ENCODE measurements at regions not wholly inside any gene's neighbourhood (a gene's known extent, or its start where the extent isn't known, plus 50 kb on each side); places are given as distances from the start of the nearest gene placed in this dataset.
"Not testable (repeated sequence)": the region's sequence is repeated elsewhere in the genome, so short reads cannot be mapped to it uniquely, and the experiment has no call there.

DNA sequence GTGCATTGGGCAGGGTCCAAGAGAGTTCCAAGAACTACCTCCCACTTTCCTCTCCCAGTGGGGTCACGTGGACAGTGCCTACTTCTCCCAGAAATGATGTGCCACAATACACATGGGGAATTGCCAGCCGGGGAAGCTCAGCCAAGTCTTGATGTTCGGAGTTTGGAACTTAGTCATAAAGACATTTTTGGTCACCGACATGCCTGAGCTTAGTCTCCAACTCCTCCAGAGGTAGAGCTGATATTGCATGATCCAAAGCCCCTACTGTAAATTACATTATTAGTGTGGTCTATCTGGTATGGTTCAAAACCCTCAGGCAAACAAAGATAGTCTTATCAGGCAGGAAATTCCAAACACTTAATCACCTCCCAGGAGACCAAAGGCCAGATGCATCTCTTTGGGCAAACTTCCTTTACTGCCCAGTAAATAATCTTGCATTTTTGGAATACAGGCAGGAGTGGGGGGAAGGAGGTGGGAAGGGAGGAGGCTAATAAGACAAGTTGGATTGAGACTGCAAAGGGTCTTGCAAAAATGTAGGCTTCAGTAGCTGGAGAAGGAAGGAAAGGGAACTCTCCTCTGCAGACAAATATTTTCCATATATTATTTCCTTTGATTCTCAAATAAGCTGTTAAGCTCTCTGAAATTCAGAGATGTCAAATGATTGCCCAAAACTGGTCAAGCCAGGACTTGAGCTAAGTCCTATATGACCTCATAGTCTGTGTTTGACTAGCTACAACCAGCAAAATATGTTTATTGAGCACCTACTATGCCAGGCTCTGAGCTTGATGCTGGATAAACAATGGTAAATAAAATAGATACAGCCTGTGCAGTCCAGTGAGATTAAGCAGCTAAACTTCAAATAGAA, 99.4 kb downstream of the DRD1 start:
- DNase-seq: peak; percentile 58

GRCh38 chr5:175343308-175343707, 100.7 kb downstream of the DRD1 start:
- DNase-seq: peak; percentile 12

GRCh38 chr5:175340180-175340579, 103.8 kb downstream of the DRD1 start:
- DNase-seq: no peak

- no peak for DNase-seq
These were observed 106.3 kb downstream of the DRD1 start for GRCh38 chr5:175337680-175338079.

DNA sequence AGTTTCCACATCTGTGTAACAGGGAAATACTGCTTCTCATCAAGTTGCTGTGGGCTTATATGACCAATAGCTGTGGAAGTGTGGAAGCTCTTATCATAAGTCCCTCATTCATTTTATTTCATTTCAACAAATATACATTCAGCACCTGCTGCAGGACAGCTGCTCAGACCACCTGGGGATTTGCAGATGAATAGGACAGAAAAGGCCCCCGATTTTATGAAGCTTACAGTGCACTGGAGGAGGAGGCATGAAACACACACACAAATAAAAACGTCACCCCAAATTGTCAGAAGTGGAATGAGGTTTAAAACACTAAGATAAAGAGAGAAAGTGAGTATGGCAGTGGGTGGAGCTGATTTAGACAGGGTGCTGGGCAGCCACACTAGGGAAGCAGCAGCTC, 107.2 kb downstream of the DRD1 start:
- no peak for DNase-seq

DNA sequence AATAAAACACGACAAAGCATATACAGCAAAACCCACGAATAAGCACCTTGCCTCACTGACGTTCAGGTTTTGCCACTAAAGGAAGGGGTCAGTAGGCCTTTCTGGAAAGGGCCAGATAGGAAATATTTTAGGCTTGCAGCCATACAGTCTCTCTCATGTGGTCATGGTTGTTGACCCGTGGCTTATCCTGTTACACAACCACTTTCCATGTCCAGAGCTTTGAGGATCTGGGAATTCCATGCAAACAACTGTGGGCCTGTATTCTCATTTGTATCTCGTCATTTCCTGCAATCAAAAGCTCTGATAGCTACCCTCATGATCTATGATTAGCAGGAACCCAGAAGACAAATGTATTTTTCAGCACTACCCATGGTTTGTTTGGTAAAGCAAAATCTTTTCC, 108.3 kb downstream of the DRD1 start:
- no peak for DNase-seq

- not testable (repeated sequence) for DNase-seq
These were observed 112.6 kb downstream of the DRD1 start for GRCh38 chr5:175331173-175332036.

GRCh38 chr5:175329976-175330375, 114.0 kb downstream of the DRD1 start:
- DNase-seq: no peak

GRCh38 chr5:175328687-175329086, 115.3 kb downstream of the DRD1 start:
- DNase-seq: no peak

DNA sequence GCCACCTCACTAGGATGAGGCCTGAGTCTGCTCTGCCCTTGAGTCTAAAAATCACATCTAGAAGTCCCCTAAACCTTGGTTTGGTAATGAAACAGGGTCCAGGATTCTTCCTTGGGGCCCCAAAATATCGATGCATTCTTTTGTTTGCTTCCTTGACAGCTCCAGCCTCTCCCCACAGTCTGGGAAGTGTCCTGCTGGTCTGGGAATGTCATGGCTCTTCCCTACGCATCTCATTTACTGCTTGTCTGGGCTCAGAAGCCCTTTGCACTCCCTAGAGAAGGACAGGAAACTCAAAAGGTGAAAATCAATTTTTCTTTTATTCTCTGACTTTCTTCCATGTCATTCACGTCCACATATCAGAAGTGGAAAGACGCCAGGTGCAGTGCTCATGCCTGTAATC, 115.8 kb downstream of the DRD1 start:
- no peak for DNase-seq

DNA sequence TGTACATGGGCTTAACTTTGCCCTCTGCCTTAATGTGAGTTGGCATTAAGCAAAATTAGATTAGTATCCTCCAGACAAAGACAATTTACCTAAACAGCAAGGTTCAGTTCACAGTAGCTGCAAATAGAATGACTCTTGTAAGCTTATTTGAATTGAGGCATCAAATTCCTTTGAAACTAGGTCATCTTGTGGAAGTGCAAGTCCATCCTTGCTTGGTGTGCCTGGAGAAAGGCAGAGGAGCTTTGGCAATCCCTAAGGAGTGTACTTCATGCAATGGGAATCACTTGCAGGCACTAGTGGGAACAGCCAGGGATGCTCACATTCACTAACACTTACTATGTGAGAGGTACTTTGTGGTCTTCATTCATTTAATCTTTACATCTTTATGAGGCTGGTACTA, 118.3 kb downstream of the DRD1 start:
- peak; percentile 29 for DNase-seq

DNA sequence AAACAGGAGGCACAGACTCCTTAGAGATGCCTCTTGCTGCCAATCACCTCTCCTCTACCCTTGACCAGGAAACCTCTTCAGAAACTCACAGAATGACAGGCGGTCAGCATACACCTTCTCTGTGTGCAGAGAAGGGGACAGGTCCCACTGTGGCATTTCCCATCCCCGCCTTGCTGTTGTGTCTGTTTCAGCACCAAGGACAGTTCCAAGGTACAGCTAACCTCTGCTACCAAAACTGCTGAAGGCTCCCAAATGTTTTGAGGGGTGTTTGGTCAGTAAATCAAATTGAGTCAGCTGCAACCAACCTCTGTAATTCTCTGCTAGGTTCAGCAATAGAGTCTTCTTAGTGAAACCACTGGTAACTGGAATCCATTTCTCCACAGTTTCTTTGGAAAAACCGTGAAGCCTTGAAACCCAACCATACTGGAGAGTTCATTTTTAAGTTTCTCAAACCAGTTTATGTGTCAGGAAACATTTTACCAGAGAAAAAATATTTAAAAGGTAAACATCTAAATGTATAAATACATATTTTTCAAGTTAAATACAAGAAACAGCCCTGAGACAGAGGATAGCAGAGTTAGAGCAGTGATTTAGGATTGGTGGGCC, 122.0 kb downstream of the DRD1 start:
- peak; percentile 34 for DNase-seq

DNA sequence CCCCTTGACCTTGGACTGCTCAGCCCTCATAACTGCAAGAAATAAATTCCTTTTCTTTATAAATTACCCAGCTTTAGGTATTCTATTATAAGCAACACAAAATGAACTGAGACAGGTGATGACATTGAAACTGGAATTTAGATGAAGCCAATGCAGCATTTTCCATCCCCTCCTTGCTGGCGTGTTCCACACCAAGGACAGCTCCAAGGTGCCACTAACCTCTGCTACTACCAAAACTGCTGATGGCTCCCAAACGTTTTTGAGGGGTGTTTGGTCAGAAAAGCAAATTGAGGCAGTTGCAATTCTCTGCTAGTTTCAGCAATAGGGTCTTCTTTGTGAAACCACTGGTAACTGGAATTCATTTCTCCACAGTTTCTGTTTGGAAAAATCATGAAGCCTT, 124.8 kb downstream of the DRD1 start:
- DNase-seq: no peak

DNA sequence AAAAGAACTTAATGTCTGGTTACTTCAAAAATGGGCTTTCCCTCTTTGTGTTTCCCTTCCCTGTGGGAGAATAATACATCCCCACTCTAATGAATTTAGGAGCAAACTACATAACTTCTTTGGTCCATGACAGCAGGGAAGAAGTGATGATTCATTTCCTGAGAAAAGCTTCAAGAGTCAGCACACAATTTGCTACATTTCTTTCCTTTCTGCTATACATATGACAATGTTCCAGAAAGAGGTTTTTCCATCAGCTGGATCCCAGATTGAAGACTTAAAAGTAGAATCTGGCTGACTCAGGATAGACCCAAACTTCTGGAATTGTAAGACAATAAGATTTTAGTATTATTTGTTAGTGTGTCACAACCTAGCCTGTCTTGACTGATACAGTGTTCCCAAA, 126.1 kb downstream of the DRD1 start:
- DNase-seq: peak; percentile 2

- no peak for DNase-seq
These were observed 134.7 kb downstream of the DRD1 start for GRCh38 chr5:175309218-175309810.

DNA sequence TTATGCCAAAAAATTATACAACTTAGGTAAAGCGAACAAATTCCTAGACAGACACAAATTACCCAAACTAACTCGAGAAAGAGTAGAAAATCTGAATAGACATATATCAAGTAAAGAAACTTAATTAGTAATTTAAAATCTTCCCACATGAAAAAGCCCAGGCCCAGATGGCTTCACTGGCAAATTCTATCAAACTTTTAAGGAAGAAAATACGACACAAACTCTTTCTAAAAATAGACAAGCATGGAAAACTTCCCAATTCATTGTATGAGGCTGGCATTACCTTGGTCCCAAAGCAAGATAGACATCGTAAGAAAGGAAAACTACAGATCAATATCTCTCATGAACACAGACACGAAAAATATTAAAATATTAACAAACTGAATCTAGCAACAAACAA, 135.3 kb downstream of the DRD1 start:
- DNase-seq: no peak

DNA sequence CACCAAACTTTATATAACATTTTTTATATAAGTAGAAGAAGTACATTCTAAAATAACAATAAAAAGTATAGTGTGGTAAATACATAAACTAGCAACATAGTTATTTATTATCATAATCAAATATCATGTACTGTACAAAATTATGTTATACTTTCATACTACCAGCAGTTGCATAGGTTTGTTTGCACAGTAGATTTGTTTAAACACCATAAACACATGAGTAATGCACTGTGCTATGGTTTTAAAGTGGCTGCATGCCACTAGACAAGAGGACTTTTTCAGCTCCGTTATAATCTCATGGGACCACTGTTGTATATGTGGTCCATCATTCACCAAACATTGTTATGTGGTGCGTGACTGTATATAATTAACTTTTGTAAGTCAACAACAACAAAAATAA, 137.6 kb downstream of the DRD1 start:
- DNase-seq: no peak

DNA sequence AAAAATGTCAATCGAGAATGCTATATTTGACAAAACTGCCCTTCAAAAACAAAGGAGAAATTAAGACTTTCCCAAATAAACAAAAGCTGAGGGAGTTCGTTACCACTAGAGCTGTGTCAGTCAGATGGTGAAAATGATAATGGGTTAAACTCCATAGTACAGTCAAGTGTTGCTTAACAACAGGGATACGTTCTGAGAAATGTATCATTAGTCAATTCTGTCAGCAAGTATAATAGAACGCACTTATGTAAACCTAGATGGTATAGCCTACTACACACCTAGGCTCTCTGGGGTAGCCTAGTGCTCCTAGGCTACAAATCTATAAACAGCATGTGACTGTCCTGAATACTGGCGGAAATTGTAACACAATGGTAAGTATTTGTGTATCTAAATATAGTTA, 138.7 kb downstream of the DRD1 start:
- no peak for DNase-seq

GRCh38 chr5:175290379-175290778, 153.6 kb downstream of the DRD1 start:
- DNase-seq: no peak

- peak; percentile 94 for DNase-seq
These were observed 155.8 kb downstream of the DRD1 start for GRCh38 chr5:175288048-175288621.

DNA sequence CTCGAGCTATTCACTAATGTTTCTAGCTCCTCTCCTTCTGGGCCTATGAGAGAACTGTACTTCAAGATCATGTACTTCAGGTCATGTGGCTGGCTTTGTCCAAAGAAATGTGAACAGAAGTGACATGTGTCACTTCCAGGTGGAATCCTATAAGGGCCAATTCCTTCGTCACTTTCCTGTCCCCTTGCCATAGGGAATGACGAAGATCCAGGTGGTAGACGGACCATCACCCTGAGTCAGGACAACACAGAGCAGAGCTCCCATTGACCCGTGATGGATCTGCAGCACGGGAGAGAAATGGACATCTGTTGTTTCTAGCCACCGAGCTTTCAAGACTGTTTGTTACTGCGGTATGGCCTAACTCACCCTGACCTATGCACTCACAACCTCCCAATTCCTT, 157.0 kb downstream of the DRD1 start:
- no peak for DNase-seq

- DNase-seq: peak; percentile 90
These were observed 158.7 kb downstream of the DRD1 start for GRCh38 chr5:175285261-175285660.

DNA sequence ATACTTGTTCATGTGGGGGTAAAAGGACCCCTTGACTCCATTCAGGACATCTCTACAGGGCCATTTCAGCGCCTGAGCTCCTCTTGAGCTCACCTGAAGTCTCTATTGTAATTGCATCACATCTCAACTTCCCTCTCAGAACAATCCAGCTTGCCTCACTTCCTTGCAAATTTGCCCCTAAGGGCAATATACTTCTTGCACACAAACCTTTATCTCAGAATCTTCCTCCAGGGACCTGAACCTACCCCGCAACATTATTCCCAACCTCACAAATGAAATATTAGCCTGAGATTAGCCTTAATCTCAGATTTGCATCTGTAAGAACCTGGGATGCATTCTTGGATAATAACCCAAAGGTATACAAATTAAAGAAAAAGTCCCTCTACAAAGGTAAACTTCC, 159.2 kb downstream of the DRD1 start:
- no peak for DNase-seq

Data from fibroblast of upper back skin (primary cell).